Loucy (cell line): ENCODE measurements at regions not wholly inside any gene's neighbourhood (a gene's known extent, or its start where the extent isn't known, plus 50 kb on each side); places are given as distances from the start of the nearest gene placed in this dataset.

Experiments used
- EZH2phosphoT487 ChIP-seq: fragments of 200-600 bp; IDR thresholded peaks from 2 replicates; pipeline ENCODE4 v1.6.1; 2018; ENCODE audit warnings: antibody characterized with exemption, mild to moderate bottlenecking, moderate library complexity, borderline replicate concordance
- TF ChIP-seq, protein P1 (sequence below): fragments of 200-600 bp; sonication (generic); conservative IDR thresholded peaks from 2 replicates; pipeline ENCODE4 v1.5.1; 2014; ENCODE audit warnings: mild to moderate bottlenecking, antibody characterized with exemption, low read length

DNA sequence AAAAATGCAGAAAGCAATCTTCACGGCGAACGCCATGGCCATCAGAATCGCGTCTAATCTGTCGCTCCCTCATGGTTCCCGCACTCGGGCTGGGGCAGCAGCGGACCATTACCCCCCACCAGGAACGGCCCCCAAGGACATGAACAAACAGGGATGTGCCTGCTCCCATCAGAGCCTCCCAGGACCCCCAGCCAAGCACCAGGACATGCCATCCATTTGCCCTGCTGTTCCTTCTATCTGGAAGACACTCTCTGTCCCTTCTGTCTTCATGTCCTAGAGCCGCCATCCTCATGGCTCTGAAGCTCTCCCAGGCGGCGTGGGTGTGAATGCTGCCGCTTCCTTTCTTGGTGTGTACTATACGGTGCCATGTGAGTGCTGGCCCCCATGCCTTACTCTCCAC, 371.8 kb downstream of the BCL11B start:
- TF ChIP-seq, protein P1, sequence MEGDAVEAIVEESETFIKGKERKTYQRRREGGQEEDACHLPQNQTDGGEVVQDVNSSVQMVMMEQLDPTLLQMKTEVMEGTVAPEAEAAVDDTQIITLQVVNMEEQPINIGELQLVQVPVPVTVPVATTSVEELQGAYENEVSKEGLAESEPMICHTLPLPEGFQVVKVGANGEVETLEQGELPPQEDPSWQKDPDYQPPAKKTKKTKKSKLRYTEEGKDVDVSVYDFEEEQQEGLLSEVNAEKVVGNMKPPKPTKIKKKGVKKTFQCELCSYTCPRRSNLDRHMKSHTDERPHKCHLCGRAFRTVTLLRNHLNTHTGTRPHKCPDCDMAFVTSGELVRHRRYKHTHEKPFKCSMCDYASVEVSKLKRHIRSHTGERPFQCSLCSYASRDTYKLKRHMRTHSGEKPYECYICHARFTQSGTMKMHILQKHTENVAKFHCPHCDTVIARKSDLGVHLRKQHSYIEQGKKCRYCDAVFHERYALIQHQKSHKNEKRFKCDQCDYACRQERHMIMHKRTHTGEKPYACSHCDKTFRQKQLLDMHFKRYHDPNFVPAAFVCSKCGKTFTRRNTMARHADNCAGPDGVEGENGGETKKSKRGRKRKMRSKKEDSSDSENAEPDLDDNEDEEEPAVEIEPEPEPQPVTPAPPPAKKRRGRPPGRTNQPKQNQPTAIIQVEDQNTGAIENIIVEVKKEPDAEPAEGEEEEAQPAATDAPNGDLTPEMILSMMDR: no peak
- no peak for TF ChIP-seq EZH2phosphoT487
